ENCODE measurements at regions not wholly inside any gene's neighbourhood (a gene's known extent, or its start where the extent isn't known, plus 50 kb on each side); places are given as distances from the start of the nearest gene placed in this dataset.
"Not testable (repeated sequence)": the region's sequence is repeated elsewhere in the genome, so short reads cannot be mapped to it uniquely, and the experiment has no call there.

DNA sequence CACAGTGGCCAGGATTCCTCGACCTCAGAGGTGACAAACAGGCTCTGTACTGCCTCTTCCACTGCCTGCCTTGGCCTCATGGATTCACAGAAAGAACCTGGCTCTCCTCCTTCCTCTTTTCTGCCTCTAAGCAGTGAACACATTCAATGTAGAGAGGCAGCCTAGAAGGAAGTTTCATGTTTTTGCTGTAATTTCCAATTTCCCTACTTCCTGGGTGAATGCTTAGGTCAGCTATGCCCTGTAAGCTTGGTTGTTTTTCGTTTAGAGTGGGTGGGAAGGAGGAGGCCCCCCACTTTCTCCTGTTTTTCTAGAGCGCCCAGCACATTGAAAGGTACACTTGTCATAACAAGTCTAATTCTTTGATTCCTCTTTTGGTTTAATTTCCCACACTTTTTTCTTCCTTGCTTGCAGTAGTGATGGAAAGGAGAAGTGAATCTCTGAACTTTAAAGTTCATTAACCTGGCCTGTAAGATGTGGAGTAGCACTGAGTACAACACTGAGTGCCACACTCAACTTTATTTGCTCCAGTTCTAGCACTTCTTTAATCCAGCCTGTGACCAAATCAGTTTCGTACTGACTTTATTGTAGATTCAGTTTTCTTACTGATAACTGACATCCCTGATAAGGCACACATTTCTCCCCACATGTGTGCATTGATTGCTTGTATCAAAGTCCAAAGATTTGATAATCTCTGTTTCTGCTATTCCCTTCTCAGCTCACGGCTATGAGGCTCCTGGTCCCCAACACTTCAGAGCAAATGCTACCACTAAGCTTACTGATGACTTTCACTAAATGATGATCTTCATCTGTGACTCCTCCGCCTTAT lies 100.0 kb upstream of the MAN1A1 start:
- no peak for DNase-seq (ENCODE audit: low read depth)

DNA sequence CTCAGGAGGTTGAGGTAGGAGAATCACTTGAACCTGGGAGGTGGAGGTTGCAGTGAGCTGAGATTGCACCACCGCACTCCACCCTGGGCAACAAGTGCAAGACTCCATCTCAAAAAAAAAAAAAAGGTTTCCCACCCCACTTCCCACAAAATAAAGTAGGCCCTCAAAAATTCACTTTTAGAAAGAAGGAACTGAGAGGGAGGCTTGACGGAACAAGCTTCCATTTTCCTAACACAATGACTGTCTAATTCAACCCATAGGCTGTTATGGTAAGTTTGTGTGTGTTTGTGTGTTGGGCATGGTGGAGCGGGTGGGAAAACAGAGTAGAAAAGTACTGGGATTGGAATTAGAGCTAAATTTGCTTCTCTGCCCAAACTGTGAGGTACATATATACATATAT lies 98.4 kb upstream of the MAN1A1 start:
- no peak for DNase-seq (ENCODE audit: low read depth)

DNA sequence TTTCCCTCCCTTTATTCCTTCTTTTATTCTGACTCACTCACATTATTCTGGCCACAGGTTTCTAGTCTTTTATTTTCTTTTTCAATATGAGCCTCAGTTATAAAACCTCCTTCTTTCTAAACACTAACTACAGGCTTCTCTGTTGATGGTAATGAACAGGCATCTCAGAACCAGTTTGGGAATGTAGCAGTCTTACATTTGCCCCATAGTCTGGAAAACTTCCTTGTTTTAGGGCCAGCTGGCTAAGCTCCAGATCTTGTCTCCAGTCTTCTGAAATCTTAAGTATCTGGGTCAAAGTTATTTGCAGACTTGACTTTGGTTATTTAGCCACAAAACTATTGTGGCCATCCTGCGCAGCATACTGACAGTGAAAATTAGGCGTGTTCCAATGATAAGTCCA lies 97.0 kb upstream of the MAN1A1 start:
- peak; percentile 32 for DNase-seq (ENCODE audit: low read depth)

DNA sequence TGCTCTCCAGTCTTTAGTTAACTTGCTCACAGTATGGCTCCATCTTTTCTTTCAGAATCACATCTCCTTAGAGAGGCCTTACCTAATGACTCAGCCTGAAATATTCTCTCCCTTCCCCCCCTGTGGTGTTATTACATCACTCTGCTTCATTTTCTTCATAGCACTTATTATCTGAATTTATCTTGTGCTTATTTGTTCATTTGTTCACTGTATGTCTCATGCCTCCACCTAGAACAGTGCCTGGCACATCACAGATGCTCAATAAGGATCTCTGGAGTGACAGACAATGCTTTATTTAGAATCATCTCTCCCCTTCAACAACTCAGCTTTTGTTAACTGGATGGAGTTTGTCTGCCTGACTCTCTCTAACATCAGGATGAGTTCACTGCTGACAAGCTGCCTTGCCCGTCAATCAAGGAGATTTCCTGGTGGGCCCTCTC lies 96.6 kb upstream of the MAN1A1 start:
- peak; percentile 42 for DNase-seq (ENCODE audit: low read depth)

DNA sequence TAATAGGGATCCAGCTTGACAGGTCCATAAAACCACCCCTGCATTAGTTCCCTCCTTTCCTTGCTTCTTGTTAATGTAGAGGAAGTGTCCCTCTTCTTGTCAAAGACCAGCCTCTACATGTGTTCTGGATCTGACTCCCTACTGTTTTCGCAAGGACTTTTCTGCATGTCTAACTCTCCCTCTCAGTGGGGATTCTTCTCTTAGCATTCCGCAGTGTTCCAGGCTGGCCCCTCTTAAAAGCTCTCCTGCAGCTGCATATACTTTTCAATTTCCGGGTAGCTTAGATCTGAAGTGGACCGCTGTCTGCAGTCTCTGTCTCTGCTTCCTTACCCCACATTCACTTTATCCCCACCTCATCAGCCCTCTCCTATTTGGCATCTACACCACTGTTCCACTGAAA lies 96.1 kb upstream of the MAN1A1 start:
- DNase-seq (ENCODE audit: low read depth), result no peak

DNA sequence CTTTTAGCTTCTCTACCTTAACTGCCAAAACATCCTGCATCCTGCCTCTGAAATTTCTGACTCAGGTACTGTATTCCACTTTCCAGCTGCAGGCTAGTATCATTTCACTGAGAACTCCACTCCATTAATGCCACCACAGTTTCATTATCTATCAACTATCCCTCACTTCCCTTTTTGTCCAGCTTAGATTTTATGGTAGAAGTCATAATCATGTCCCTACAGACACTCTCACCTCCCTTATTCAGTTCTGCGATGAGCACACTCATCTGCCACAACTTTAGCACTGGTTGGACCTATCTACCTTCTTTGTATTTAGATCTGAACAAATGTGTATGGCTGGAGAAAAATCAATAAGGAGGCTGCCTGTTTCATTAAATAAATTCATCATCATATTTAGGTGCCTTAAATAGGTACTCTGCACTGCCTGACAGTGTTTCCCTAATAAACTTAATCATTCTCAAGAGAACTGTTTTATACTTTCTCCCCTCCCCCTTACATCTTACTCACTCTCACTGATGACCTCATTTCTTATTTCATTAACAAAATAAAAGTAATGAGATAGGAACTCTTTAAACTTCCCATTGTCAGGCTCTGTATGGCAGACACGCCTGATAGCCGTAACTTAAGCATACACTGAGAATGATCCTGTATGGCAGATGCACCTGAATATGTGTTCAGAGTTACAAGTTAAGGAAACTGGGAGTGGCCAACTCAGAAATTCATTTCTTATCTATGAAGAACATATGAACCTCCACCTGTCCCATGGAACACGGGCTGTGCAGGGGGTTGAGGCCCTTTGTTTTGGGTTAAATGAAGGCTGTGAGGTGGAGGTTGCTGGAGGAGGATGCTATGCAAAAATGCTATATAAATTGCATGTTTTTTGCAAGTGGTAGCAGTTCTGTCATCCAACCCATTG lies 95.3 kb upstream of the MAN1A1 start:
- no peak for DNase-seq (ENCODE audit: low read depth)

DNA sequence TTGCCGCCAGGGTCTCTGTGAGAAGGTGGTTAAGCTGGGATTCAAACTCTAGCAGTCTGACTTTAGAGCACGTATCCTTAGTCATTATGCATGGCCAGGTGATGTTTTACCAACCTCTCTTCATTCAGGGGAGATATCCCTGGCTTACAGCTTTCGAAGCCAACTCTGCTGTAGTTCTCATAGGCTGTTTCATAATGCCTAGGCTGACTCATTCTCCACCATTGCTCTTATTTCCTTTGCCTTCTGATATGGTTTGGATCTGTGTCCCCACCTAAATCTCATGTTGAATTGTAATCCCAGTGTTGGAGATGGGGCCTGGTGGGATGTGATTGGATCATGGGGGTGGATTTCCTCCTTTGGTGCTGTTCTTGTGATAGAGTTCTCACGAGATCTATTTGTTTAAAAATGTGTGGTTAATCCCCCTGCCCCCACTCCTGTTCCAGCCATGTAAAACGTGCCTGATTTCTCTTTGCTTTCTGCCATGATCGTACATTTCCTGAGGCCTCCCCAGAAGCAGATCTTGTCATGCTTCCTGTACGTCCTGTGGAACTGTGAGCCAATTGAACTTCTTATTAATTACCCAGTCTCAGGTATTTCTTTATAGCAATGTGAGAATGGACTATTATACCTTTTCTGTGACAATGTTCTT lies 94.6 kb upstream of the MAN1A1 start:
- DNase-seq (ENCODE audit: low read depth), result no peak

DNA sequence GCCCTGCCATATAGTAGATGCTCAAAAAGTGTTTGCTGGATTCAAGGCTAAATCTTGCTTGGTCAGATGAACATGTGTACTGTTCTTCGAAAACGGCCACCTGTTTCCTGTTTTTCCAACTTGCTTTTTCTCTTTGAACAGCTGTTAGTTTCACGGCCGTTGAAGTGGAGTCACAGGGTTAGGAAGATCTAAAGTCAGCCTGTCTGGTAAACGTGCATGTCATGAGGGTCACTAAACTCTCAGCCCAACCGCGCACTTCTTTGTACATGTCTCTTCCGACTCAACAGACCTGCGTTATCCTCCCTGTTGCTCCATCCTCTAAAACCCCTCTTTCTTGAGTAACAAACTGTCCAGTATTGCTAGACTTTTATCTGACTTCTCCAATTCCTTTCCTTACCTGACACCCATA lies 93.2 kb upstream of the MAN1A1 start:
- DNase-seq (ENCODE audit: low read depth), result no peak

DNA sequence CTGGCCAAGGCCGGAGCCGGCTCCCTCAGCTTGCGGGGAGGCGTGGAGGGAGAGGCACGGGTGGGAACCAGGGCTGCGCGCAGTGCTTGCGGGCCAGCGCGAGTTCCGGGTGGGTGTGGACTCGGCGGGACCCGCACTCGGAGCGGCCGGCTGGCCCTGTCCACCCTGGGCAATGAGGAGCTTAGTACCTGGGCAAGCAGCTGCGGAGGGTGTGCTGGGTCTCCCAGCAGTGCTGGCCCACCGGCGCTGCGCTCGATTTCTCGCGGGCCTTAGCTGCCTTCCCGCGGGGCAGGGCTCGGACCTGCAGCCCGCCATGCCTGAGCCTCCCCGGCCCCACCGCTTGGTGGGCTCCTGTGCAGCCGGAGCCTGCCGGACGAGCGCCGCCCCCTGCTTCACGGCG lies 91.4 kb upstream of the MAN1A1 start:
- no peak for DNase-seq (ENCODE audit: low read depth)

DNA sequence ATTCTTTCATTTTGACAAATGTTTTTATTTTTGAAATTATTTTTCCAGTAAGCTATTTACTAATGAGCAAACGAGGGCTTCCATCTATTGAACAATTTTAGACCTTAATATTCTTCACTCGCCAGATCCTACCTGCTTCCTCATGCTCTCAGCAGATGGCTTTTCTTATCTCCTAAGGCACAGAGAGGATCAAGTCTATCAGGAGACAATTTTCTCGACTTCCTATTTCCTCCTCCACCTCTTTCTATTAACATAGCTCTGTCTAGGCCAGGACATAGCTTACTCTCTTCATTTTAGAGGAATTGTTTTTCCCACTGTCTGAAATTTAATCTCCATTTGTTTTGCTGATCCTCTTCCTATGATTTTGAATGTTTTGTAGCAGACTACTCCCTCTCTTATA lies 87.0 kb upstream of the MAN1A1 start:
- DNase-seq (ENCODE audit: low read depth), result no peak

DNA sequence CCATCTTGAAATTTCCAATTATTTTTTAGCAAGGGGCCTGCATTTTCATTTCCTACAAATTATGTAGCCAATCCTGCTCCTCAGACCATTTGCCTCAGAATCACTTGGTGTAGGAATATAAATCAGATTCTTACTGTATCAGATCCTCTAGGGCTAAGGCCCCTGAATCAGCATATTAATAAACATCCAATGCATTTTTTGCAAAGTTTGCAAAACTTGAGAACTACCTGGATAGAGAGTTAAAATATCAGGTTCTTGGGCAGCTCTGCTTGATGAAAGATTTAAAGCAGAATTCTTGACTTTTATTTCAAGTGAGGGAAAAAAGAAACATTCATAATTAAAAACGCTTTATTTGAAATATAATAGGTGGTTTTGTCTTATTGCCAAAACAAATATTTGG lies 82.2 kb upstream of the MAN1A1 start:
- DNase-seq (ENCODE audit: low read depth), result no peak

DNA sequence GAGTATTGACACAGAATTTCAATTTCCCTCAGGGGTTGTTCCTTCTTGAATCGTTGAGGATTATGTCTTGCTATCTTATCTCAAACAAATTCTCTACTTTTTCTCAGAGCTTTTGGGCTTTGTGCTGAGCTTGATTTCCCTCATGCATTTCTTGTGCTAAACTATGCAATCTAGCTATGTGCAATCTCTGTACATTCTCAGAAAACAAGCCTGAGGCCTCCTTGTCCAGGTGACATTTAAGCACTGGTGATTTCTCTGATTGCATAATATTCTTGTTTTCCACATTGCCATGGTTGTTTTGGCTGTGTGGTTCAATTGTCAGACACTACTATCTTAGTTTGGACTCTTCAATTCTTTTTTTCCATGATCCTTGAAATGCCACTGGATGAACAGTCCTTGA lies 81.2 kb upstream of the MAN1A1 start:
- DNase-seq (ENCODE audit: low read depth), result no peak

DNA sequence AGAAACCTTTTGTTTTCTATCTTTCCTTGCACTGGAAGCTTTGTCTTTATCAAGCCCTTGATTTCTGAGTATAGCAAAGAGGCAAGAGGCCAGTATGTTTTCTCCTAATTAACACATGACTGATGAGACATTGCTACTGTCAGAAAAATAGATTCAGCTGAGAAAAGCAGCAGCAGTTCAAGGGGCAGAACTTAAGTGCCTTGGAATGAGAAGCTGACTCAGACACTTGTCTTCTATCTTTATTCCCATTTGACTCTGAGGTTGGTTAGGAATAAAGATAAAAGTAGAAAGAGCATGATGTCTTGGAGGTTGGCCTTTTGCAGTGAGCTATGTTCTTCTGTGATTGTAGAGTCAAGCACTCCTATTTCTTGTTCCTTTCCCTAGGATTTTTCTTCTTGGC lies 79.1 kb upstream of the MAN1A1 start:
- no peak for DNase-seq (ENCODE audit: low read depth)

DNA sequence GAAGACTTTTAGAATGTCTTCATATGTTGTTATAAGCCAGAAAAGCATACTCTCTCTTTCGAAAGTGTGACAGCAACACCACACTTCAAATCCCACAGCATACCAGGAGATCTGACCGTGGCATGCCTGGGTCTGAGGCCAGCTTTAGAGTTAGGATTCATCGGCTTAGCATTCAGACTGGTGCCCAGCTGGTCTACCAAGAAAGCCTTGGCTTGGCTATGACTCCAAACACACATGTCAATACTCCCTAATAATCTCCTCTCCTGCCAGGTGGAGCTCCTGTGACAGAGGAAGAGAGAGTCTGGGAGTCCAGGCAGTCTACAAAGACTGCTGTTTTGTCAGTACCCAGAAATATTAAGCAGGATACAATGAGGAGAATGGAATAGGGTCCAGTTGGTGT lies 77.1 kb upstream of the MAN1A1 start:
- DNase-seq (ENCODE audit: low read depth), result no peak

DNA sequence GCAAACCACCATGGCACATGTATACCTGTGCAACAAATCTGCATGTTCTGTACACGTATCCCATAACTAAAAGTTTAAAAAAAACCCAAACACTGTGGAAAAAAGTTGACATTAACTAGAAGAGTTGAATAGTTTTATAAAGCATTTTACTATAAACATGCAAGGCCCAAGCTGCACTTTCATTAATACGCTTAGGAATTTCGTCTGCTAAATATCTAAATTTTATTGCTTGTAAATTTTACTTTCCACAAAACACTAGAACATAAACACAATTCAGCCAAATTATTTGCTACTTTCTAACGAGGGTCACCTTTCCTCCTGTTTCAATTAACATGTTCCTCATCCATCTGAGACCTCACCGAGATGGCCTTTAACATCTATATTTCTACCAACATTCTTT lies 74.4 kb upstream of the MAN1A1 start:
- DNase-seq (ENCODE audit: low read depth), result no peak

DNA sequence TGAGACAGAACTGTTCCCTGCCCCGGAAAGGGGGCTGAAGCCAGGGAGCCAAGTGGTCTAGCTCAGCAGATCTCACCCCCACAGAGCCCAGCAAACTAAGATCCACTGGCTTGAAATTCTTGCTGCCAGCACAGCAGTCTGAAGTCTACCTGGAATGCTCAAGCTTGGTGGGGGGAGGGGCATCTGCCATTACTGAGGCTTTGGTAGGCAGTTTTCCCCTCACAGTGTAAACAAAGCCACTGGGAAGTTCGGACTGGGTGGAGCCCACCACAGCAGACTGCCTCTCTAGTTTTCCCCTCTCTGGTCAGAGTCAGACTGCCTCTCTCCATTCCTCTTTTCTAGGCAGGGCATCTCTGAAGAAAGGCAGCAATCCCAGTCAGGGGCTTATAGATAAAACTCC lies 68.5 kb upstream of the MAN1A1 start:
- not testable (repeated sequence) for DNase-seq (ENCODE audit: low read depth)

DNA sequence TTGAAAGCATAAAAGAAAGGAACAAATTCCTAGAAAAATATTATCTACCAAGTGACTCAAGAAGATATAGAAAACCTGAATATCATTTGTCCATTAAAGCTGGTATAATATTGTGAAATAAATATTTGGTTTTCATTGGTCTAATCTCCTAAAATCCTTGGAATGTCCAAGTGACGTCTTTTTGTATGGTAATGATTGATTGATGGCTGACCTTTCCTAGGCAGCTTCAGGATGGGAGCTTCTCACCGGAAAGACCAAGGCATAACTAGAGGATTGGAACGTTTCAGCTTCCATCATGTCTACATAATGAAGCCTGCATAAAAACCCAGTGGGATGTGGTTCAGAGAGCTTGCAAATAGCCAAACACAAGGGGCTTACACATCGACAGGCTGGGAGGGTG lies 57.6 kb upstream of the MAN1A1 start:
- DNase-seq (ENCODE audit: low read depth), result no peak

DNA sequence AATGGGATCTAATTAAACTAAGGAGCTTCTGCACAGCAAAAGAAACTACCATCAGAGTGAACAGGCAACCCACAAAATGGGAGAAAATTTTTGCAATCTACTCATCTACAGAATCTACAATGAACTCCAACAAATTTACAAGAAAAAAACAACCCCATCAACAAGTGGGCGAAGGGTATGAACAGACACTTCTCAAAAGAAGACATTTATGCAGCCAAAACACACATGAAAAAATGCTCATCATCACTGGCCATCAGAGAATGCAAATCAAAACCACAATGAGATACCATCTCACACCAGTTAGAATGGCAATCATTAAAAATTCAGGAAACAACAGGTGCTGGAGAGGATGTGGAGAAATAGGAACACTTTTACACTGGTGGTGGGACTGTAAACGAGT lies 55.6 kb upstream of the MAN1A1 start:
- DNase-seq (ENCODE audit: low read depth), result not testable (repeated sequence)

Measured in M059J (cell line).